H9 (cell line): ENCODE measurements at regions not wholly inside any gene's neighbourhood (a gene's known extent, or its start where the extent isn't known, plus 50 kb on each side); places are given as distances from the start of the nearest gene placed in this dataset.

Experiments
- DNase-seq: peaks from one replicate; pipeline ENCODE4 v3.0.0-alpha.2; 2017
- H2AFZ ChIP-seq: one replicate; pipeline ENCODE4 v1.6.1; 2013; ENCODE audit warnings: mild to moderate bottlenecking, low read length, control low read depth, moderate library complexity
- H2AK5ac ChIP-seq: 2 replicates; pipeline ENCODE4 v1.6.1; 2013; ENCODE audit warnings: low read length, control low read depth, mixed read lengths; ENCODE audit not compliant: insufficient read length
- H2BK120ac ChIP-seq: one replicate; pipeline ENCODE4 v1.6.1; 2013; ENCODE audit warnings: low read depth, mild to moderate bottlenecking, low read length, control low read depth, inconsistent platforms; ENCODE audit not compliant: poor library complexity, severe bottlenecking
- H2BK12ac ChIP-seq: 2 replicates; pipeline ENCODE4 v1.6.1; 2013; ENCODE audit warnings: low read length, control low read depth, mixed read lengths, low read depth; ENCODE audit not compliant: insufficient read length
- H2BK15ac ChIP-seq: 2 replicates; pipeline ENCODE4 v1.6.1; 2013; ENCODE audit warnings: low read depth, low read length, control low read depth
- H2BK20ac ChIP-seq: one replicate; pipeline ENCODE4 v1.6.1; 2013; ENCODE audit warnings: low read depth, mild to moderate bottlenecking, low read length, control low read depth, inconsistent platforms; ENCODE audit not compliant: poor library complexity, severe bottlenecking
- H2BK5ac ChIP-seq: 2 replicates; pipeline ENCODE4 v1.6.1; 2013; ENCODE audit warnings: low read length, control low read depth, mixed read lengths; ENCODE audit not compliant: insufficient read length
- H3K14ac ChIP-seq: 2 replicates; pipeline ENCODE4 v1.6.1; 2013; ENCODE audit warnings: low read length, control low read depth; ENCODE audit not compliant: insufficient read depth
- H3K18ac ChIP-seq: 2 replicates; pipeline ENCODE4 v1.6.1; 2013; ENCODE audit warnings: low read depth, mild to moderate bottlenecking, mixed read lengths, low read length, control low read depth; ENCODE audit not compliant: insufficient read length
- H3K23ac ChIP-seq: 2 replicates; pipeline ENCODE4 v1.6.1; 2013; ENCODE audit warnings: low read length, control low read depth, mixed read lengths, low read depth; ENCODE audit not compliant: insufficient read length
- H3K23me2 ChIP-seq: 2 replicates; pipeline ENCODE4 v1.6.1; 2013; ENCODE audit warnings: low read depth, mild to moderate bottlenecking, mixed read lengths, low read length, control low read depth; ENCODE audit not compliant: insufficient read length, poor library complexity, severe bottlenecking
- H3K27ac ChIP-seq: 2 replicates; pipeline ENCODE4 v1.5.1; 2013; ENCODE audit warnings: low read length, control low read depth, mixed read lengths, low read depth; ENCODE audit not compliant: insufficient read length
- H3K27me3 ChIP-seq: 2 replicates; pipeline ENCODE4 v1.6.1; 2013; ENCODE audit warnings: low read length, control low read depth, inconsistent platforms; ENCODE audit not compliant: insufficient read depth
- H3K4ac ChIP-seq: 2 replicates; pipeline ENCODE4 v1.6.1; 2013; ENCODE audit warnings: low read depth, mild to moderate bottlenecking, control low read depth, inconsistent platforms, low read length, moderate library complexity
- H3K4me1 ChIP-seq: 2 replicates; pipeline ENCODE4 v1.6.1; 2013; ENCODE audit warnings: low read length, control low read depth, inconsistent platforms; ENCODE audit not compliant: insufficient read depth
- H3K4me2 ChIP-seq: 2 replicates; pipeline ENCODE4 v1.6.1; 2013; ENCODE audit warnings: low read length, control low read depth, mixed read lengths; ENCODE audit not compliant: insufficient read length, insufficient read depth
- H3K56ac ChIP-seq: 2 replicates; pipeline ENCODE4 v1.6.1; 2013; ENCODE audit warnings: low read depth, mild to moderate bottlenecking, mixed read lengths, low read length, control low read depth; ENCODE audit not compliant: insufficient read length
- H3K79me1 ChIP-seq: 2 replicates; pipeline ENCODE4 v1.6.1; 2013; ENCODE audit warnings: low read depth, mild to moderate bottlenecking, moderate library complexity, low read length, control low read depth, inconsistent platforms; ENCODE audit not compliant: insufficient read depth, poor library complexity, severe bottlenecking
- H3K79me2 ChIP-seq: 2 replicates; pipeline ENCODE4 v1.6.1; 2013; ENCODE audit warnings: low read length, control low read depth, inconsistent platforms; ENCODE audit not compliant: insufficient read depth
- H3K9ac ChIP-seq: 2 replicates; pipeline ENCODE4 v1.6.1; 2013; ENCODE audit warnings: low read length, control low read depth, mixed read lengths; ENCODE audit not compliant: insufficient read length; ENCODE audit errors: extremely low read depth
- H3K9me3 ChIP-seq: one replicate; pipeline ENCODE4 v1.6.1; 2013; ENCODE audit warnings: low read depth, low read length, inconsistent platforms; ENCODE audit not compliant: control insufficient read depth
- H3T11ph ChIP-seq: one replicate; pipeline ENCODE4 v1.6.1; 2013; ENCODE audit warnings: mild to moderate bottlenecking, low read length, control low read depth, inconsistent platforms
- H4K20me1 ChIP-seq: one replicate; pipeline ENCODE4 v1.6.1; 2013; ENCODE audit not compliant: control insufficient read depth, insufficient read length, insufficient read depth
- H4K5ac ChIP-seq: 2 replicates; pipeline ENCODE4 v1.6.1; 2013; ENCODE audit warnings: low read depth, mild to moderate bottlenecking, mixed read lengths, low read length, control low read depth; ENCODE audit not compliant: insufficient read length
- H4K8ac ChIP-seq: replicated peaks from 2 replicates; pipeline ENCODE4 v1.6.1; 2013; ENCODE audit warnings: low read length, control low read depth, mixed read lengths, low read depth; ENCODE audit not compliant: insufficient read length
- H4K91ac ChIP-seq: 2 replicates; pipeline ENCODE4 v1.6.1; 2013; ENCODE audit warnings: low read depth, mild to moderate bottlenecking, moderate library complexity, mixed read lengths, low read length, control low read depth; ENCODE audit not compliant: insufficient read length
- H3K27ac Mint-ChIP-seq, 3 experiments: 2 replicates in 2 of 3; 3 replicates in 1 of 3; pipeline ENCODE4 v1.8.0; 2020 to 2021; ENCODE audit warnings: mixed read lengths in 3 of 3, mild to moderate bottlenecking in 1 of 3, moderate library complexity in 1 of 3
- H3K27me3 Mint-ChIP-seq: 2 replicates; pipeline ENCODE4 v1.8.0; 2021; ENCODE audit warnings: low read depth, mild to moderate bottlenecking, moderate library complexity, mixed read lengths
- H3K36me3 Mint-ChIP-seq, 3 experiments: 2 replicates in 2 of 3; 3 replicates in 1 of 3; pipeline ENCODE4 v1.8.0; 2020 to 2021; ENCODE audit warnings: low read depth in 3 of 3, mixed read lengths in 3 of 3; ENCODE audit not compliant: insufficient read depth in 1 of 3
- H3K4me1 Mint-ChIP-seq, 2 experiments: 2 replicates each; pipeline ENCODE4 v1.8.0; 2020; ENCODE audit warnings: mixed read lengths in 2 of 2
- H3K4me3 Mint-ChIP-seq, 2 experiments: 2 replicates in 1 of 2; 3 replicates in 1 of 2; pipeline ENCODE4 v1.8.0; 2020 to 2021; ENCODE audit warnings: mild to moderate bottlenecking in 2 of 2, mixed read lengths in 2 of 2, moderate library complexity in 1 of 2
- H3K9me3 Mint-ChIP-seq, 2 experiments: 2 replicates in 1 of 2; 3 replicates in 1 of 2; pipeline ENCODE4 v1.8.0; 2020; ENCODE audit warnings: mild to moderate bottlenecking in 2 of 2, mixed read lengths in 2 of 2, moderate library complexity in 1 of 2
- WGBS: extraction: QIAGEN DNeasy Blood & Tissue Kit; methylation state at CpG from one replicate; pipeline ENCODE4 v1.1.7; 2013; ENCODE audit warnings: missing lambda C conversion rate, low lambda C conversion rate, mixed read lengths; ENCODE audit not compliant: insufficient read length; ENCODE audit errors: extremely low coverage; 5-methylcytosine and 5-hydroxymethylcytosine counted together
- TF ChIP-seq, protein P1 (sequence below): fragments of 200-600 bp; sonication (generic); conservative IDR thresholded peaks from 3 replicates; pipeline ENCODE4 v1.8.0; 2021; ENCODE audit warnings: antibody characterized with exemption, mild to moderate bottlenecking

DNA sequence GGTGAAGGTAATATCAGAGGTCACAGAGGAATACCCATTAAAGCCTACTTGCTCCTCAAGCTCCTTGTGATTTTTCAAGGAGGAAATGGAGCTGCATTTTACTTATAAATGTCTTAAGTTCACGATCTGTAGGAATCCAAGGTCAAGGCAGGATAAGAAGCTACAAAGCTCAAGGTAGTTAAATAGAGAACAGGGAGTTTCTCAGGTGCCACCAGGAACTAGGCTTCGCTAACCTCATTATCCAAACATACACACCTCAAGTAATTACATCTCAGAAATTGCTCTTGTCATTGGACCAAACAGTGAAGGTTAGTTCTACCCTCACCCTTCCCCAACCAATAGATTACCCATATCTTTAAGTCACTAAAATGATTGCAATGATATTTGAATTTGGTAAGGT is 317.4 kb upstream of the HNRNPA3 start:
- Histone ChIP-seq H4K5ac (no peak overlapping the region), H3K27ac (no peak overlapping the region), H2BK15ac (no peak overlapping the region), H2BK20ac (no peak overlapping the region), H2AK5ac (no peak overlapping the region), H2AFZ (no peak overlapping the region), H2BK5ac (no peak overlapping the region), H3K18ac (no peak overlapping the region), H2BK120ac (no peak overlapping the region), H3K23ac (no peak overlapping the region), H3K4me2 (no peak overlapping the region), H3K4ac (no peak overlapping the region), H3K9ac (no peak overlapping the region), H3T11ph (no peak overlapping the region), H3K79me2 (no peaks in the 10 kb centered on the region), H3K23me2 (no peaks in the 10 kb centered on the region), H4K20me1 (no peaks in the 10 kb centered on the region), H3K4me1 (no peaks in the 10 kb centered on the region), H4K91ac (no peak overlapping the region), H3K9me3 (no peaks in the 10 kb centered on the region), H4K8ac (no peak overlapping the region), H3K79me1 (no peaks in the 10 kb centered on the region), H3K14ac (no peak overlapping the region), H3K56ac (no peak overlapping the region), H2BK12ac (no peak overlapping the region), H3K27me3 (no peaks in the 10 kb centered on the region)
- no peaks in the 10 kb centered on the region for H3K9me3 Mint-ChIP-seq
- no peak overlapping the region for H3K4me3 Mint-ChIP-seq
- H3K27ac Mint-ChIP-seq: no peak overlapping the region
- H3K4me1 Mint-ChIP-seq: no peaks in the 10 kb centered on the region
- no CpG with 5 or more reads among the region's 2 CpGs for WGBS
- no peaks in the 10 kb centered on the region for H3K36me3 Mint-ChIP-seq
- no peaks in the 10 kb centered on the region for H3K27me3 Mint-ChIP-seq
- TF ChIP-seq, protein P1, sequence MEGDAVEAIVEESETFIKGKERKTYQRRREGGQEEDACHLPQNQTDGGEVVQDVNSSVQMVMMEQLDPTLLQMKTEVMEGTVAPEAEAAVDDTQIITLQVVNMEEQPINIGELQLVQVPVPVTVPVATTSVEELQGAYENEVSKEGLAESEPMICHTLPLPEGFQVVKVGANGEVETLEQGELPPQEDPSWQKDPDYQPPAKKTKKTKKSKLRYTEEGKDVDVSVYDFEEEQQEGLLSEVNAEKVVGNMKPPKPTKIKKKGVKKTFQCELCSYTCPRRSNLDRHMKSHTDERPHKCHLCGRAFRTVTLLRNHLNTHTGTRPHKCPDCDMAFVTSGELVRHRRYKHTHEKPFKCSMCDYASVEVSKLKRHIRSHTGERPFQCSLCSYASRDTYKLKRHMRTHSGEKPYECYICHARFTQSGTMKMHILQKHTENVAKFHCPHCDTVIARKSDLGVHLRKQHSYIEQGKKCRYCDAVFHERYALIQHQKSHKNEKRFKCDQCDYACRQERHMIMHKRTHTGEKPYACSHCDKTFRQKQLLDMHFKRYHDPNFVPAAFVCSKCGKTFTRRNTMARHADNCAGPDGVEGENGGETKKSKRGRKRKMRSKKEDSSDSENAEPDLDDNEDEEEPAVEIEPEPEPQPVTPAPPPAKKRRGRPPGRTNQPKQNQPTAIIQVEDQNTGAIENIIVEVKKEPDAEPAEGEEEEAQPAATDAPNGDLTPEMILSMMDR: no peak
- no peak for DNase-seq
